GM21381 (cell line): ENCODE measurements at regions not wholly inside any gene's neighbourhood (a gene's known extent, or its start where the extent isn't known, plus 50 kb on each side); places are given as distances from the start of the nearest gene placed in this dataset.
"Not testable (repeated sequence)": the region's sequence is repeated elsewhere in the genome, so short reads cannot be mapped to it uniquely, and the experiment has no call there.

Source experiments
- ATAC-seq: cut with Tn5 transposase; IDR thresholded peaks from one replicate; pipeline ENCODE4 v1.9.1; 2021; ENCODE audit warnings: mild to moderate bottlenecking, moderate library complexity; ENCODE audit not compliant: unreplicated experiment

DNA sequence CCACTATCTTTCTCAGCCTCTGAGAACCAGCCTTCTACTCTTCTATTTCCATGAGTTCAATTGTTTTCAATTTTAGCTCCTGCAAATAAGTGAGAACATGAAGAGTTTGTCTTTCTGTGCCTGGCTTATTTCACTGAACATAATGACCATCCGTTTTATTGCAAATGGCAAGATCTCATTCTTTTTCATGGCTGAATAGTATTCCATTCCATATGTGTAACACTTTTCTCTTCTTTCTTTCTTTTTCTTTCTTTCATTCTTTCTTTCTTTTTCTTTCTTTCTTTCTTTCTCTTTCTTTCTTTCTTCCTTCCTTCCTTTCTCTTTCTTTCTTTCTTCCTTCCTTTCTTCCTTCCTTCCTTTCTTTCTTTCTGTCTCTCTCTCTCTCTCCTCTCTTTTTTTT, 228.7 kb downstream of the SHOX start:
- no peak for ATAC-seq

DNA sequence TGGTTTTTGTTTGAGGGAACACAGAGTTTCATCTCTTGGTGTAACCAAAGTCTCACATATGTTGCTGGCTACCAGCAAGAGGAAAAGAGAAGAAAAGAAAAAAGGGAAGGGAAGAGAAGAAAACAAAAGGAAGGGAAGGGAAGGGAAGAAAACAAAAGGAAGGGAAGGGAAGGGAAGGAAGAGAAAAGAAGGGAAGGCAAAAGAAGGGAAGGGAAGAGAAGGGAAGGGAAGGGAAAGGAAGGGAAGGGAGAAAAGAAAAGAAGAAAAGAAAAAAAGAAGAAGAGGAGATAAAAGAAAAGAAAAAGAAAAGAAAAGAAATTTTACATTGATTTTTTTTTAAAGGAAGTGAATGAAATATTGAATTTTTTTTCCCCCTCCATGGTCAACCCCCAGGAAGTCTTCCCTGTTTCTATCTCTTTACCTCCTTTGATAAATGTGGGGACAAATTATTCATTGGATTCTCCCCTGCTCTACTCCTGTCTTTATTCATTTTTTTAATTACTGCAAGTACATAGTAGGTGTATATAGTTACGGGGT, 228.0 kb downstream of the SHOX start:
- ATAC-seq = no peak

DNA sequence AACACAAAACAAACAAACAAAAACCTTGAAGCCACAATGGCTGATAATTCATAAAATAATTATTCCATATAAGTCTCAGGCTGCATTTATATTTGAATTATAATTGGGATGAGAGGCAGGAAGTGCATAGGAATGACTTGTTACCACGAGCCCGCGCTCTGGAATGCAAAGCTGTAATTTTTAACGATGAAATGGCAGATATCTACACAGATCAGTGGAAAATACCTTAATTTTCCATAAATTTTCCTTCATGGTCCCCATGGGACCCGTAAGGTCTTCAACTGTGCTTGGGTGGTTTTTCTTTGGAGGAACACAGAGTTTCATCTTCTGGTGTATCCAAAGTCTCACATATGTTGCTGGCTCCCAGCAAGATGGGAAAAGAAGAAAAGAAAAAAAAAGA, 226.8 kb downstream of the SHOX start:
- ATAC-seq = no peak

DNA sequence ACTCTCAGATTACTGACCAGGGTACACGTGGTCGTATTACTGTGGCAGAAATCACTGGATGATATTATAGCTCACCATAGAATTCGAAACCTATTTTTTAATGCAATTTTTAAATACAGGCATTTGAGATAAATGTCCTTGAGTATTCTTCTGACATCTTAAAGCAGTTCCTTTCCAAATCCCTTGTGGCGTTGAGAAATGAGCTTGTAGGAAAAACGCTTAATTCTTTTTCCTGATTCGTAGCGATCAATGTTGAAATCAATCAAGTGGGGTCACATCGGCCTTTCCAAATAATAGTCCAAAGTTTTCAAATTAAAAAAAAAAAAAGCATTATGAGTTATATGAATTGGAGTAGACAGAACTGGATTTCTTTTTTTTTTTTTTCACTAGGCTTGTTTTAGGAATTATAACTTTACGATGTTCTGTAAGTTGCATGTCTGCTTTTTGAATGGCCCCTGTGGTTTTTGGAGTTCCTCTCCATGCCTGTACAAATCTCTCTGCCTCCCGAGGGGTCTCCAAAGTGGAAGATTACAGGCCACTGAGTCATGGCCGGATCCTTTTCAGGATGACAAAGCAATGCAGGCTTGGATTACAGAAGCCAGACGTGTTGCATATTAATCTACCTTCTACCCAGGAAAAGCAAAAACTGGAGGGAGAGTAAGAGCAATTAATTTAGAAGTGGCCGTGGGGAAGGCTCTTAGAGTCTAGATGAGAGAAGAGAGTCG, 226.1 kb downstream of the SHOX start:
- no peak for ATAC-seq

DNA sequence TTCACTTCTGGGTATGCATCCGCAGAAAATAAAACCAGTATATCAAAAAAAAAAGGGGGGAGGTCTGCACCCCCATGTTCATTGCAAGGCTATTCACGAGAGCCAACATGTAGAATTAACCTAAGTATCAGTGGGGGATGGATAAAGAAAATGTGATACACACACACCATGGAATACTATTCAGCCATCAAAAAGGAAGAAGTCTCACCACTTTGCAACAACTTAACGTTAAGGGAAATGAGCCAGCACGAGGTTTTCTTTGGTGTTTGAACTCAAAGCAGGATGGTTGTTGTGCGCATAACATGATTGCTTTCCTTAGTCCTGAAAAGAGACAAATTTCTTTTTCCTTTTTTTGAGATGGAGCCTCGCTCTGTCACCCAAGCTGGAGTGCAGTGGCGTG, 222.7 kb downstream of the SHOX start:
- ATAC-seq = no peak

DNA sequence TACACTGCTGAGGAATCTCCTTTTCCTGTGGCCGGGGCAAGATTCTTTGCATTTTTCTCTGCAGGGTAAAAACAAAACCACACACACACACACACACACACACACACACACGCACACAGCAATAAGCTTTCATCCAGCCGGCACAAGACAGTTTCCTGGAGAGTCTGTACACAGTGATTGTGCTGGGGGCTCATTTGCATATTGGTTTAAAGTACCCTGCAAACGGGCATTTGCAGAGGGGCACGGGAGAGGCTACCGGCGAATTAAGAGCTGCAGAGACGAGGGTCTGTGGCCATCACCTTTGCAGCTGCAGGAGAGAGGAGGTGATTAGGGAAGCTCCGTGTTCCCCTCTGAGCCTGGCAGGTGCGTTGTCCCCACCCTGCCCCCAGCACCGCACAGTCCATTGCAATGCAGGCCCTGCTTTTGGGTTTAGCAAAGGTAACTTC, 219.9 kb downstream of the SHOX start:
- no peak for ATAC-seq

DNA sequence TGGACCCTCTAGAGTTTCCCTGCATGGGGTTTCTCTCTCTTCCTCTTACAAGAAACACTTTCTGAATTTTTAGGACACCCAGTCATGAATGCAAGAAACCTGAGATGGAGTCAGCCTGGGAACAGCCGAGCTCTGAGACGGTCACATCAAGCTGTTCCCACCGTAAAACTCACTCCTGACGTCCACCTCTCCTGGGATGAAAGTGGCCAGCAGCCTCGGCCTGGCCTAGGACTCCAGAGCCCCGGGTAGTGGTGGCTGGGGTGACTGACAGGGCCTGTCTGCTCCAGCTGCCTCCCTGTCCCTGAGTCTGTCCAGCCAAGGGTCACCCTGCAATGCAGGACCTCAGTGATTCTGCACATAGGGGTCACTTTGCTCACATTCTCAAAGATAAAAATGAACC, 217.8 kb downstream of the SHOX start:
- no peak for ATAC-seq

DNA sequence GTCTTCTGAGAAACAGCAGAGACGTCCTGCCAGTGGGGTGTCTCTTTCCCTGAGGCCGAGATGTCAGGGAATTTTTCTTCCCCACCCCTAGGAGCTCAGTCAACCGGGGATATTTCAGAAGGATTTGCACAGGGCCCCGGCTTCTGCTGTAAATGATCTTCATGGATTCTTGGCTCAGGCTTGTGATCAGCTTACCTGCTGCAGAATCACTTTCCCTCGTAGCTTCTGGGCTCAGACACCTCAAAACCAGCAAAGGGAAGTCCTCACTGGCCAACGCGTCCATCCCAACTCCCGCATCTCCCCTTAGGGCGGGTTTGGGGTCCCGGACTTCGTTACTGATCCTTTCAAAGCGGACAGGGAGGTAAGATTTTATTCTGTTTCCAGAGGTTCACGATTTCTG, 212.7 kb downstream of the SHOX start:
- no peak for ATAC-seq

DNA sequence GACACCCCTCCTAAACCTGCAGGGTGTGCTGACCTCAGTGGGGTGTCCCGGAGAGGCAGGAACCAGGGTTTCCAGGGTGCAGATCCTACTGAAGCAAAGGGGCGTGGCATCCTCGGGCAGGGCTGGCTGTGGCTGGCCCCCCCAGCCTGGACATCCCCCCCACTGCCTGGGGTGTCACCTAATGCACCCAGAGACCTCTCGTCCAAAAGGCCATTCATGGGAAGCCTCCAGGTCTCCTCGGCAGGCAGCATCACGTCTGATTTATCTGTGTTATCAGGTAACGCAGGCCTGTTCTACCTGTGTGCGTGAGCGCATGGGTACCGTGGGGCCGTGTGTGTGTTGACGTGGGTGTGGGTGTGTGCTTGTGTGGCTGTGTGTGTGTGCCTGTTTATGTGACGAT, 210.0 kb downstream of the SHOX start:
- ATAC-seq = no peak

DNA sequence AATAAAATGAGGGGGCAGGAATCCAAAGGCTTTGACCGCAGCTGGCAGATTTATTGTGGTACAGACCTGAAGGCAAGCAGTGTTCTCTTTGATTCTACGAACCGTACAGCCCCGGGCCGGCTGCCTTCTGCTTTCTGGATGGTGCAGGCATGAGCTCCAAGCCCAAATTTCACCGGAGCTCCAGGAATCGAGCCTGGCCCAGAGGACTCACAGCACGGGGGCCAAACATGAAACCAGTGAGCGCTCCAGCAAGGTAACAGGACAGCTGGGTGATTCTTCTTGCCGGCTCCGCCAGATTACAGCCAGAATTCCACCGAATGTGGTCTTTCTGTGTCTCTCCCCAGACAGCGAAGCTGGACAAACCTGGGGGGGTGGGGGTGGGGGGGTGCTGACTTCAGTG, 208.1 kb downstream of the SHOX start:
- not testable (repeated sequence) for ATAC-seq

DNA sequence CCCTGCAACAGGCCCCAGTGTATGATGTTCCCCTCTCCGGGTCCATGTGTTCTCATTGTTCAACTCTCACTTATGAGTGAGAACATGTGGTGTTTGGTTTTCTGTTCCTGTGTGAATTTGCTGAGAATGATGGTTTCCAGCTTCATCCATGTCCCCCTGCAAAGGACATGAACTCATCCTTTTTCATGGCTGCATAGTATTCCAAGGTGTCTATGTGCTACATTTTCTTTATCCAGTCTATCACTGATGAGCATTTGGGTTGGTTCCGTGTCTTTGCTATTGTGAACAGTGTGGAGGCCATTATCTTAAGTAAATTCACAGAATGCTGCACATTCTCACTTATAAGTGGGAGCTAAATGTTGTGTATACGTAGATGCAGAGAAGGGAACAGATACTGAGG, 205.3 kb downstream of the SHOX start:
- not testable (repeated sequence) for ATAC-seq

DNA sequence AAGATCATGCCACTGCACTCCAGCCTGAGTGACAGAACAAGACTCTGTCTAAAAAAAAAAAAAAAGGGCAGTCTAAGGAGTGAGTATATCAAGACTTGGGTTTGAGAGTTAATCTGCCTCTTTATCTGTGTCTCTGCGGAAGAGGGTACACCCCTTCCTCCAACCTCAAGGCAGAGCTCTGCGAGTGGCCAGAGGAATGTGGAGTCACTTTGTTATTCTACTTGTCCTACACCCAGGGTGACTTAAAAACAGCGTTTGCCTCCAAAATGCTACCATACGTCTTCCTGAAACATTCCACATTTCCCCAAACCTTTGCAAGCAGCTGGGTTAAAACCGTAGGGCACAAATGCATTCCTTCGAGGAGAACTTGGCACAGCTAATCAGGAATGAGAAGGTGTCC, 199.9 kb downstream of the SHOX start:
- no peak for ATAC-seq

DNA sequence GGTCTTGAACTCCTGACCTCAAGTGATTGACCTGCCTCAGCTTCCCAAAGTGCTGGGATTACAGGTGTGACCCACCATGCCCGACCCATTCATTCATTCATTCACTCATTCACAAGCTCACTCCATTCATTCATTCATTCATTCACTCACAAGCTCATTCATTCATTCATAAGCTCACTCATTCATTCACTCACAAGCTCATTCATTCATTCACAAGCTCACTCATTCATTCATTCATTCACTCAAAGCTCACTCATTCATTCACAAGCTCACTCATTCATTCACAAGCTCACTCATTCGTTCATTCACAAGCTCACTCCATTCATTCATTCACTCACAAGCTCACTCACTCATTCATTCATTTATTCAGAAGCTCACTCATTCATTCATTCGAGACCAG, 198.6 kb downstream of the SHOX start:
- ATAC-seq = no peak

DNA sequence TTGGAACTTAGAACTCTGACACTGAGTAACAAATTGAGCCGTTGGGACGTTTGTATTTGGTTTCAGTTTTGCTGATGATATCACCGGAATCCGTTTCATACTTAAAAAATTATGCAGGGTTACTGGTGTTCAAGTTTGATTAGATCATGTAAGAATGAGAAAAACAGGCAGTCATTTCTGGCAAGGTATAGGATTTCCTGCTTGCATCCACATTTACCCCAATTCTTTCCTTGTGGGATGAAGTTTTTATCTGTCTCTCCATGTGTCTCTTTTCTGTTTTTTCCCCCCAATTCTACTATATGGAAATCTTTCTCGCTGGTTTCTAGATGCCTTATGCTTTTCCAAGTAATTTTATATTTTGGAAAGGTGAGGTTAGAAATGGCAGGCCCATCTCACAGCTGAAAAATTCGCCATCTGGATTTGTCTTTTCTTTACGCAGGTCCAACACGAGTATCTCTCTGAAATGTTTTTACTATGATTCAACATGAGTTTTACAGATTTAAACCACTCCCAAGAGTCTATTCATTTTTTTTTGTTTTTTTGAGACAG, 197.9 kb downstream of the SHOX start:
- no peak for ATAC-seq

DNA sequence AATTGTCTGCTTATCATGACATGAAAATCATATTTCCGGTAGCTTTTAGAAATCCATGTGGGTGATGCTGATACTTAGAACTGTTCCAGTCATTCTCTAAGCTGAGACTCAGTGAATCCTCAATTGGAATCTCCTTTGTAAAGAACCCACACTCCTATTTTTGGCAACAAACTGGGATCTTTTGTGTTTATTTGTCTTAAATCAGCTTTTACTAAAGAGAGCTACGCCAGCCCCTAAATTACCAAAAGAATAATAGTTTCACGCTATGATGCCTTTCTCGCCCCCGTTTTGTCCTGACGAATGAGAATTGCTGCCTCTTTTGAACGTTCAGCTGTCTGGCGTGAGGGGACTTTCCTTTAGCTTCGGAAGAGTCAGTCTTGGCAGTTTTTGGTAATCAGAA, 195.9 kb downstream of the SHOX start:
- ATAC-seq = no peak

DNA sequence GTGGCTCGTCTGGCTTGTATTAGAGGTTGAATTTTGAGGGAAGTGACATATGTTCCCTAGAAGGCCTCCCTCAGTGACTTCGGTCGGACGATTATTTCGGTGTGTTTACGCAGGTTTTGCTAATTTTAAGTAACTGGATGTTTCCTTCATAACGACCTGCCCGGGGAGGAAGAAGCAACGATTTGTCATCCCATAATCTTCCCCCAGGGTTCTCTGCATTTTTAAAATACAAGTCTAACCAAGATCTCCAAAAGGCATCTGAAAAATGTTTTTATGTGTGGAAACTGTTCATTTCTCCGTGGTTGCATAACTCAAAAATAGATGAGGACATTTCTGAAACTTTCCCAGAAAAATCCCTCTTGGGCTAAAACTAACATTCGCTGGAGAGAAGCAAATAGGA, 195.4 kb downstream of the SHOX start:
- no peak for ATAC-seq

DNA sequence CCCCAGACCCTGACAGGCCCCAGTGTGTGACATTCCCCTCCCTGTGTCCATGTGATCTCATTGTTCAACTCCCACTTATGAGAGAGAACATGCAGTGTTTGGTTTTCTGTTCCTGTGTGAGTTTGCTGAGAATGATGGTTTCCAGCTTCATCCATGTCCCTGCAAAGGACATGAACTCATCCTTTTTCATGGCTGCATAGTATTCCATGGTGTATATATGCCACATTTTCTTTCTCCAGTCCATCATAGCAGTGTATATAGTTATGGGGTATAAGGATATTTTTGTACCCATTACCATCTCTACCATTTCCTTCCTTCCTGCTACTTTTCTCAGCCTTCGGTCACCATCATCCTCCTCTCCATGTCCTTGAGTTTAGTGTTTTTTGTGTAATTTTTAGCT, 192.5 kb downstream of the SHOX start:
- not testable (repeated sequence) for ATAC-seq

DNA sequence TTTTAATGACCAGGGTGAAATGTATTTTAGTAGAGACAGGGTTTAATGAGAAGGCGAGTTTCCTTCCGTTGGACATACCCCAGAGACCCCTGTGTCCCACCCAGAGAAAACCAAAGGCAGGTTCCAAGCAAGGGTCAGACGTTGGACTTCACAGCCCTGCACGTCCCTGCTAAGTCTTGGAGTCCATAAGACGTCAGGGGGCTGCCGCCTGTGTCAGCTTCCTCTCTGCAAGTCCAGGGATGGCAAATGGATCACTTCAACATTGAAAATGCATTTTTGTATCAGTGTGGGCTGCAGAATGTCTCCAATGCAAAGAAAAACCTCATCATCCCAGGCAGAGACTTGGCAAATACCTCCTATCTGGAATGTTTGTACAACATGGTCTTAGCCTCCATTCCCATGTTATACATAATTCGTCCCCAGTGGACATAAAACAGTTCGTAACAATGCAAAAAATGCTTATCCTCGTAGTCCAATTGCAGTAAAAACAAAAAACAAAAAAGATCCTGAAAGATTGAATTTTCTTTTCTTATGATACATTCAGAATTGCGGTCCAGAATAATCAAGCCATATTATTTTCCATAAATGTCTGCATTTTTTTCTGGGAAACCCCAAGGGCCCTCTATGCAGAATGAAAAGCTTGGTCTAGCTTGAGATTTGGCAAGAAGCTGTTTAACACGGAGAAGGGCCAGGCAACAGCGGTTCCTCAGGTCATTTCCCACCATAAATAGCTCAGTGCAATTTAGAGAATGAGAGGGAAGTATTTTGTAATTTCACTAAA, 190.9 kb downstream of the SHOX start:
- no peak for ATAC-seq

DNA sequence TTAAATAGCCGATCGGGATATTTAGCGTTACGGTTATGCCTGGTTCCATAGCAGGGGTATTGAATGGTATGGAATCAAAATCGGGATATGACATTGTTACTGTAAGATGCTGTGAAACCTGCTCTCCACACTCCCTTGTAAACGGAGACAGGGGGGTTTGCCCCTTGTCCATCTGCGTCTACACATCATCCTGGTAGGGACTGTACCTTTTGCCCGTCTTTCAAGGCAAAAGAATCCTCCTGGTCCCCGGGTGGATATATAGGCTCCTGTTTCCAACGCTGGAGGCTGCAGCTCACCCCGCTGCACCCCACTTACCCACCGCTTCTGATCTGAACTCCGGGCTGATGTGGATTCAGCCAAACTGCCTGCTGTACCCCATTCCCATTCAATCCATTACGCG, 189.1 kb downstream of the SHOX start:
- no peak for ATAC-seq

DNA sequence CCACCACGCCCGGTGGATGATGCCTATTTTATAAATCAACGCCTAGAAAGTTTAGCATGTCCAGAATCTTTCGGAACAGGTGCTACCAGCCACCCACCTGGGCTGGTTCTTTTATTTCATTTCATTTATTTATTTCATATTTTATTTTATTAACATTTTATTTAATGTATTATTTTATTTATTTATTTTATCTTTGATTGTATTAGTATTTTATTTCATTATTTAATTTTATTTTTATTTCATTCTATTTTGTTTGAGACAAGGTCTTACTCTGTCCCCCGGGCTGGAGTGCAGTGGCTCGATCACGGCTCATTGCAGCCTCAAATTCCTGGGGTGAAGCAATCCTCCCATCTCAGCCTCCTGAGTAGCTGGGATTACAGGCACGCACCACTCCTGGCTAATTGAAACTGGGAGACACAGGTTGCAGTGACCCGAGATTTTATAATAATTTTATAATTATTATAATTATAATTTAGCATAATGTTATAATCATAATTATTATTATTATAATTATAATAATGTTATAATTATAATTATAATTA, 187.2 kb downstream of the SHOX start:
- no peak for ATAC-seq

DNA sequence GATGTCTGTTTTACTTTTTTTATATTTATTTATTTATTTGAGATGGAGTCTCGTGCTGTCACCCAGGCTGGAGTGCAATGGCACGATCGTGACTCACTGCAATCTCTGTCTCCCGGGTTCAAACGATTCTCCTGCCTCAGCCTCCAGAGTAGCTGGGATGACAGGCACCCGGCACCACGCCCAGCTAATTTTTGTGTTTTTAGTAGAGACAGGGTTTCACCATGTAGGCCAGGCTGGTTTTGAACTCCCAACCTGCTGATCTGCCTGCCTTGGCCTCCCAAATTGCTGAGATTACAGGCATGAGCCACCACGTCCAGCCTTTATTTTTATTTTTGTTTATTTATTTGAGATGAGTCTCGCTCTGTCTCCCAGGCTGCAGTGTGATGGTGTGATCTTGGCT, 186.6 kb downstream of the SHOX start:
- not testable (repeated sequence) for ATAC-seq

DNA sequence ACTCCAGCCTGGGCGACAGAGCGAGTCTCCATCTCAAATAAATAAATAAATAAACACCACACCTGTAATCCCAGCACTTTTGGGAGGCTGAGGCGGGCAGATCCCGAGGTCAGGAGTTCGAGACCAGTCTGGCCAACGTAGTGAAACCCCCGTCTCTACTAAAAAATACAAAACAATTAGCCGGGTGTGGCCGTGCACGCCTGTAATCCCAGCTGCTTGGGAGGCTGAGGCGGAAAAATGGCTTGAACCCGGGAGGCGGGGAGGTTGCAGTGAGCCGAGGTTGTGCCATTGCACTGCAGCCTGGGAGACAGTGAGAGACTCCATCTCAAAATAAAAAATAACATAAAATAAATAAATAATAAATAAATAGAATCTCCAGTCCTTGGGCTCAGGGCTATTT, 185.8 kb downstream of the SHOX start:
- no peak for ATAC-seq
